Erythroblast (primary cell): ENCODE measurements at regions not wholly inside any gene's neighbourhood (a gene's known extent, or its start where the extent isn't known, plus 50 kb on each side); places are given as distances from the start of the nearest gene placed in this dataset.

Source experiments
- DNase-seq, 2 experiments: peaks; one replicate each; lab custom pipeline; 2025; lab: John Stamatoyannopoulos, UW
- GATA1 ChIP-seq: IDR thresholded peaks from 2 replicates; pipeline ENCODE4 v1.6.1; 2011; ENCODE audit warnings: low read depth, mild to moderate bottlenecking, control low read depth, low read length, moderate library complexity
- POLR2A ChIP-seq: IDR thresholded peaks from 2 replicates; pipeline ENCODE4 v1.6.1; 2011; ENCODE audit warnings: mild to moderate bottlenecking, low read length

GRCh38 chr4:176971576-176972115 lies 178.9 kb upstream of the VEGFC start:
- TF ChIP-seq POLR2A = no peak
- TF ChIP-seq GATA1 = no peak
- no peak for DNase-seq

- no peak for DNase-seq
- no peak for TF ChIP-seq GATA1
- TF ChIP-seq POLR2A = no peak
Measured at GRCh38 chr4:176979416-176979815, 186.7 kb upstream of the VEGFC start.

DNA sequence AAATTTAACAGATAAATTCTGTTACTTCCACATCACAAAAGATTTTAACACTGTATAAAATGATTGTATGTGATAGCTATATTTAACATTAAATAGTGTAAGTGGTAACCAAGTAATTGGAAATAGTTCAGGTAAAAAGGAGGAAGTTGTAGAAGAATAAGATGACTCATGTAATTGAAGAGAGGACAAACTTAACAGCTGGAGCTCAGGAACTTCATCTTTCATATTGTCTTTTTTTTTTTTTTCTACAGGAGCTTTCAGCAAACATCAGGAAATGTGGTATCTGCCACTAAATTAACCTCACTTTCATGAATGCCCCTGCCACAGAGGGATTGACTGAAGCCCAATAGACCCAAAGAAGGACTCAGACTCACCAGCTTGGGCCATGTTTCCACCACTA lies 188.4 kb upstream of the VEGFC start:
- TF ChIP-seq GATA1 = no peak
- no peak for TF ChIP-seq POLR2A
- DNase-seq = no peak

DNA sequence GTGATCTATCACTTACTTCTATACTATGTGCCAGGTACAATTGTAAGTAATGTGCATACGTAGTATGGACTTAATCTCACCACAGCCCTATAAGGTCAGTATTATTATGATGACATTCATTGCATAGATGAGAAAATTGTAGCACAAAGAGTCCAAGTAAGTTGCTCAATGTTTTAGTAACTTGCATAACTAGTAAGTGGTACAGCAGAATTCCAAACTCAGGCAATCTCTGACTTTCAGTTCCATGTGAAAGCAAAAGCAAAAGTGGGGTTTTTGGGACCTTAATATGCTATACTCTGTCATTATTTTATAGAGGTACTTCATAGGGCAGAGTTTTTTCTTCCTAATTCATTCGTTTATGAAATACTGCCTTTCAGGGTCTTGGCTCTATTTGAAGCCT lies 188.8 kb upstream of the VEGFC start:
- no peak for DNase-seq
- TF ChIP-seq GATA1 (no peak), POLR2A (no peak)

DNA sequence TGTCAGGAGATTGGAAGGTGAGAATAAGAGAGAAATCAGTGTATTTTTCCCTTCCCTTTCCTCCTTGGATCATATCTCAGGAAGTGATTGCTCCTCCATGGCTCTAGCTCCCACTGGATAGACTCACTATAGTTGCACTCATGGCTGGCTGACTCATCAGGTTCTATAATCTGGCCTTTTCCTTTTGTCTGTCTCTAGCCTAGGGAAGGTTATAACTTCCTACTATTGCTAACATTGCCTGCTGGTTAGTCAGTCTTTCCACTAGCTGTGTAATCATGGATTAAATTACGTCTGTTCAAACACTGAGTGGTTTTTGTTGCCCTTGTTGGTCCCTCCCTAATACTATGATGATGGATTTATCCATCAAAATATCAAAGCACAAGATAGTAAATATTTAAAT lies 195.5 kb upstream of the VEGFC start:
- no peak for DNase-seq
- TF ChIP-seq GATA1 (no peak), POLR2A (no peak)

DNA sequence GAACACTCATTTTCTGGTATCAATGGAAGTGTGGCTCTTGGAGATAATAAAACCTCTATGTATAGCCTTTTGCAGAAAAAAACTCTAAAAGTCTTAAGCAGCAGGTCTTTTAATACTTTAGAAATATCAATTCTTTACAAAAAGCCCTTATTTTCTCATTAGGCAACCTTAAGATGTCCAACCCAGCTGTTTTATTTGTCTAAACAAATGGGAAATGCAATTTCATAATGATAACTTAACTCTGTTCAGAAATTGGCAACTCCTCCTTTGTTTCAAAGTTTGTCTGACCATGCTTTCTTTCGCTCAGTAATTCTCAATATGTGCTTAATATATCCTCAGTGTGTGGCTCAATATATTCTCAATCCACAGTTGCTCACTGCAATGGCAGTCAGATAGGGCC lies 196.5 kb upstream of the VEGFC start:
- no peak for TF ChIP-seq GATA1
- no peak for TF ChIP-seq POLR2A
- DNase-seq = no peak

DNA sequence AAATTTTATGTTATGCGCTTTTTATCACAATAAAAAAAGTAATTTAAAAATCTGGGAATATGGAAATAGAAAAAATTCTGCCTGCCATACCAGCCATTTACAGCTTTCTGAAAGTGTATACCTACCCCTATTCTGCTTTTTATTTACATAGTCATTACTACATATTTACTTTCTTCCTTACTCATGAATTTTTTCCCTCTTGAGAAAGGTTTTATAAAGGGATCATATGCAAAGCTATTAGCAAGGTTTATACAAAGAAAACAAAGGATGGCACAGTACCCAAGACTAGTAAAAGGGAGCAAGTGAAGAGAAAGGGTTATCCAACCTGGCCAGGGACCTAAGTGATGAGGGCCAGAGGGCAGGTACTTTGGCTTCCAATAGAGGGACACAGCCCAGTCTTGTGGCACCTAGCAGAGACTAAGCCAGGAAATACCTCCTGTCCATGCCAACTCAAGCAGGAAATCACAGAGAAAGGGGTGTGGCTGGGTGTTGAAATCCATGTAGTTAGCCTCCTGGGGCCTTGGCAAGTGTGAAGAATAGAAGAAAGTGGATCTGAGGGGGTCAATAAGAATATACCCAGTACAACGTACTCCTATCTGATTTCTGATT lies 207.3 kb upstream of the VEGFC start:
- no peak for DNase-seq
- TF ChIP-seq GATA1 = no peak
- TF ChIP-seq POLR2A = no peak

DNA sequence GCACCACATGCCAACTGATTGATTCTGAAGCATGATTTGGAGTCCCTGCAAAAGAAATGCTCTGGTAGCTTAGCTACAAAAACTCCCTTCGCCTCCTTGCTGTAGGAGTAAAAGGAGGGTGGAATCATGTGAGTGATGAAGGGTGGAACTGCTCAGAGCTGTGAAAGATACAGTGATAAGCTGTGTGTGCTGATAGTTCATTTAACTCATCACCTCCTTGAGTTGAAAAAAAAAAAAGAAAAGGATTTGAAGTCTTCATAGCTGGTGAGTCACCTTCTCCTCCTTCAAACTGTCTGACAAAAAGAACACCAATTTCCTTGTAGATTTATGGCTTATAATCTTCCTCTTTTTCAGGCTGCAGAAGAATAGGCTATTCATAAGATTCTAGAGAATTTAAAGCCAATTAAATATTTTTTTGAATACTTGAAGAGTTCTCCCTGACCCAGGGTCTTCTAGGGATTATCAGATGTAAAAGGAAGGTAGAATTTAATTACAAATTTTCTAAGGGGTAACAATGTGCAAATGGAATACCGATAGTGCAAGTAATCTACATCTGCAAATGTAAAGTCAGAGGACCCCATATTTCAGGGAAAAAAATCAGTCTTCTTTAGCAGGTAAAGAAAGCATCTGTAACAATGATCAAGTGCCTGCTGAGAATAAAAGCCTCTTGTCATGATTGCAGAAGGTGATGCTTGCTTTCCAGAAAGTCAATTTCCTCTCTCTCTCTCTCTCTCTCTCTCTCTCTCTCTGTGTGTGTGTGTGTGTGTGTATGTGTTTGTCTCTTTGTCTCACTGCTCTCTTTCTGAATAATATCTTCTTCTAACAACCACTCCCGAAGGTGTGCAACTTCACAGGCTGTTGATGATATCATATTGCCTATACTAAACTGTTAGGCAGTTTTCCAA lies 208.8 kb upstream of the VEGFC start:
- TF ChIP-seq POLR2A (no peak), GATA1 (no peak)
- no peak for DNase-seq

DNA sequence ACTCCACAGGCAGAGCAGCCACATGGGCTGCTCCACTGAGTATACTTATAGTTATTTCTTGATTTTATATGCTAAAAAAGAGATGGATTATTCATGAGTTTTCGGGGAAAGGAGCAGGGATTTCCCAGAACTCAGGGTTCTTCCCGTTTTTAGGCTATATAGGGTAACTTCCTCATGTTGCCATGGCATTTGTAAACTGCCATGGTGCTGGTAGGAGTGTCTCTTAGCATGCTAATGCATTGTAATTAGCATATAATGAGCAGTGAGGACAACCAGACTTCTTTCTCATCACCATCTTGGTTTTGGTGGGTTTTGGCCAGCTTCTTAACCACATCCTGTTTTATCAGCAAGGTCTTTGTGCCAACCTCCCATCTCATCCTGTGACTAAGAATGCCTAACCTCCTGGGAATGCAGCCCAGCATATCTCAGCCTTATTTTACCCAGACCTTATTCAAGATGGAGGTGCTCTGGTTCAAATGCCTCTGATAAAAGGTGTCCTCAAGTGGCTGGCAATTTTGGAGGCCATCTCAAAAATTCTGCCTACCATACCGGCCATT lies 213.0 kb upstream of the VEGFC start:
- TF ChIP-seq POLR2A (no peak), GATA1 (no peak)
- no peak for DNase-seq

DNA sequence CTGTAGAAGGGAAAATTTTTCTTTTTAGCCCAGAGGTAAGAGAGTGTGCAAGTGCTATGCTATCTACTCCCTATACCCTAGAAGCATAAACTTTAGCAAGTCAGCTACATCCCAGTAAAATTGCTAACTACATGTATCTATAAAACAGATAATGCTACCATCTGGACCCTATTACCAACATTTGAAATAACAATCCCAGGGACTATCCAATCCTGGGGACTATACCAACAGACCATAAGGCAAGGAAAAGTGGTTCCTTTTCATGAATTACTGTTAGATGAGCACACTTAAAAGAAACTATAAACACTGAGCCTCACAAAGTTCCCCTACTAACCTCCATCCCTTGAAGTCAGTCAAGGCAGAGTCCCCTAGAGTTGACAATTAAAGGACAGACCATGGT lies 213.6 kb upstream of the VEGFC start:
- TF ChIP-seq GATA1 (no peak), POLR2A (no peak)
- DNase-seq = no peak

DNA sequence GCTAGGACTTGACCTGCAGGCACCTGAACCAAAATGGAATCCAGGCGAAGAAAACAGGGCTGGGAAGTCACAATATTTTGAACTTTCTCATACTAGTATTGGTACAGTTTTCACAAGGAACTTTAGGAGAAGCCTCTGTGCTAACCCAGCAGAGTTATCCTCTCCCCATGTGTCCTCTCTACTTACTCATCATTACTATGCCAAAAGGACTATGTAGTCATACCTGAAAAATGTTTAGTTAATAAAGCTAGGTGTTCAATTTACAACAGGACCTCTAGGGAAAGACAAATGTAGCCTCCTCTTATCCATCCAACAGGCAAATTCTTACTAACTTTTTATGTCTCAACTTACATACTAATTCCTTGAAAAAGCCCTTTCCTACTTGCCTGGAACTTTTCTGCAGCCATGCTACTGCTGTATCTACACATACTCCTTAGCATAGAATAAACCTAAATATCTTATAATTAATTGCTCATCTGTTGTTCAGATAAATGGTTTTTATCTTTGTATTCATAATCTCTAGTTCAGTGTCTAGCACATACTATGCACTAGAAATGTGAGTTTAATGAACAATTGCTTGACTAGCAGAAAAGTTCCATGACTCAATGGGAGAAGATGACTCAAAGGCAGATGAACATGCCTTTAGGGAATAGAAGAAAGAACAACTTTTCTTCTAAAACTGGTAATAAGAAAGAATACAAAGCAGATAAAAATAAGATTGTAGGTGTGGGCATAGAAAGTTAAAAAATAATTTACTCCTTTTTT lies 215.5 kb upstream of the VEGFC start:
- no peak for DNase-seq
- no peak for TF ChIP-seq GATA1
- TF ChIP-seq POLR2A = no peak

- DNase-seq = no peak
- TF ChIP-seq GATA1 = no peak
- TF ChIP-seq POLR2A = no peak
Measured at GRCh38 chr4:177008836-177009501, 216.2 kb upstream of the VEGFC start.

GRCh38 chr4:177010418-177010817 lies 217.7 kb upstream of the VEGFC start:
- no peak for DNase-seq
- TF ChIP-seq GATA1 (no peak), POLR2A (no peak)
